NCI-H146 treated with DMSO at 0.1 percent for 48 hours (cell line): ENCODE measurements at regions not wholly inside any gene's neighbourhood (a gene's known extent, or its start where the extent isn't known, plus 50 kb on each side); places are given as distances from the start of the nearest gene placed in this dataset.

Experiments
- DNase-seq: peaks from one replicate; lab custom pipeline; 2025; ENCODE audit not compliant: unreplicated experiment; lab: John Stamatoyannopoulos, UW

DNA sequence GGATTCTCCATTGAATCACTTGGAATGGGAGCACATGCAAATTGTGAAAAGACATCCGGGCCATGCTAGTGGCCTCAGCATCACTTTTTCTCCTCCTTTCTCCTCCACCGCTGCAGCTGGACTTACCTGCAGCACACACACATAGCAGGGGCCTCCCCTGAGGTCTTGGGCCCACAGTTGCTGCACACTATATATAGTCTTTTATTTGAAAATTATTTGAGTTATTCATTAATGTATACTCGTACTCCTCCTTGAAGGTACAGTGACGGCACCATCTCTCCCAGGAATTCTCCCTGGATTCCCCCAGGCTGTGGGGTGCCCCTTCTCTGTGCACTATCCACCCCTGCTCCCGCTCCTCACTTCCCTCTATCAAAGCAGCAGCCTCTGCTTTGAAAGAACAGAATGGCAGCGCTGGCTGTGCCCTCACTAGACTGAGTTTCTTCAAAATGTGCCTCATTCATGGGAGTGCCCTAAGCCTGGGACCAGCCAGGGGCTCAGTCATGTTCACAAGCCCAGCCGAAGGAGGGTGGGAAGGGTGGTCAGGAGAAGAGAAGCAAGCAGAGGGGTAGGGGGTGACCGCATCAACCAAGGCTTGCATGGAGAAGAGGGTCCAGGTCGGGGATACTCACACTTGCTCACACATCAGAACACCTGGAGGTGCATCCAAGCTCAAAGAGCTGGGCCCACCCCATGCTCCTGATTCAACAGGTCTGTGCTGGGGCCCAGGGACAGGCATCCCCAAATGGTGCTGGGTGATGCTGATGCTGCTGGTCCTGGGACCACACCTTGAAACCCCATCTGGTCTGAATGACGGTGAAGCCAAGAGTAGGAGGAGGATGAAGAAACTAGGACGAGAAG, 156.2 kb upstream of the ZMIZ1 start:
- DNase-seq, result no peak

DNA sequence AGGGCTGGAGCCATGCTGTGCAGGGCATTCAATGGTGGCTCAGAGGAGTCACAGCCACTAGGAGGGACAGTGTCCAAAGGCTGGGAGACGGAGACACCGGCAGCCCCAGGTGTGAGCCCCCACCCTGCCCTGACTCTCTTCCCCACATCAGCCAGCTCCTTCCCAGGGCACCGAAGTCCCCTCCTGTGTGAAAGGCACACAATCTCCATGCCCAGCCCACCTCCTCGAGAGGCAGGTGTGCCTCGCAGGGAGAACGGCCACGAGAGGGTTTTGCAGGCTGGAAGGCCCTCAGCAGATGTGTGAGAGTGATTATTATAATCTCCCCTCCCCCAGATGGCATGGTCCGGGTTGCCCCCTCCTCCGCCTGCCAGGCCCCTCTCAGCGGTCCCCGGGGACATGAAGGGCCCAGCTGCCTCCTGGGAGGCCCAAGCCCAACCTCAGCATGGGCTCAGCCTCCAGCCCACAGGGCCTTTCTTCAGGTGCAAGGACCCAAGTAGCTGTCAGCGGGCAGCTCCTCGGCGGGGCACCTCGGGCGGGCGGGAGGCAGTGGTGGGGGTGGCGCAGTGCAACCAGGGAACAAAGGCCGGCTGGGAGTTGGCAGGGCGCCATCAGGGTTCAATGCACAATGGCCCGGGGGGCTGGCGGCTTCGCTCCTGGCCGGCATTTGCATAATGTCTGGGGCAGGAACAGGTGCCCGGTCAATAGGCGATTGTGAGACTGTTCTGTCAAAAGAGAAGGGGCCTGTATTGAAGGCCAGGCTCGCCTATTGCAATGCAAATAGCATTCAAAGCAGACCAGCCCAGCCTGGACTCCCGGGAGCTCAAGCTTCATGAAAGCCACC, 155.3 kb upstream of the ZMIZ1 start:
- peak; percentile 96 for DNase-seq

DNA sequence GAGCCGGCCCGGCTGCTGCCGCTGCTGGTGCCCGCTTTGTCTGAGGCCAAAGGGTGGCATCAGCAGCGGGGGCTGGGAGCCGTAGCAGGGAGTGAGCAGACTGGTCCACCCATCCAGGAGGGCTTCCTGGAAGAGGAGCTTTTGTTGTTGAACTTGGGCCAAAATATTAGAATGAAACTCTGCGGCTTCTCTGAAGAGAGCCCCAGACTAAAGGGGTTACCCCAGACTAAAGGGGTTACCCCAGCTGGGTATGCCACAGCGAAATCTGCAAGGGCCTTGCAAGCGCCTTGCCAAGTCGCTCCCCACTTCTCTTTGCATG, 154.7 kb upstream of the ZMIZ1 start:
- DNase-seq, result no peak

DNA sequence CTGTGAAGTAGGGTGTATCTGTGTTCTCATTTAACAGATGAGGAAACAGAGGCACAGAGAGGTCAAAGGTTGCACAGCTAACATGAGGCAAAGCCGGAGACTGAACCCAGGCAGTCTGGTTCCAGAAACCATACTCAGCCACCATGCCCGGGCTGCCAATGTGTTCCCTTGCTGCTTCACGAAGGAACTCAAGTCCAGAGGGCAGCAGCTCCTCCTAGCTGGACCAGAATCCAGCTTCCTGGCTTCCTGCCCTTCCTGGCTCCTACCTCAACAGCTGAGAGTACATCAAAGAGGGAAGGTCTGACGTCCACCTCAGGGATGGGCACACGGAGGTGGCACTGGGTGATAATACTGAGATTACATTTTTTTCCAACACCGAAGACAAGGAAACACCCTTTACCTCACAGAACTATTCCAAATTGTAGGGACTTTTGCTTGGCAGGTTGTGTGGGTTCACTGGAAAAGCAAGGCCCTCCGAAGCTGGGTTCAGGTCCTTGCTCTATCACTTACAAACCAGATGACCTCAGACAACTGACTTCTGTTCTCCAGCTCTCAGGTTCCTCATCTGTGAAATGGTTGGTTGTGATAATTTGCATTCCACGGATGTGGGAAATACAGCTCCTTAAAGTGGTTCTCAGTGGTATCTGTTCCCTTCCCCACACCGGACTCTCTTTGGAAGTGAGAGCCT, 154.1 kb upstream of the ZMIZ1 start:
- DNase-seq, result no peak

DNA sequence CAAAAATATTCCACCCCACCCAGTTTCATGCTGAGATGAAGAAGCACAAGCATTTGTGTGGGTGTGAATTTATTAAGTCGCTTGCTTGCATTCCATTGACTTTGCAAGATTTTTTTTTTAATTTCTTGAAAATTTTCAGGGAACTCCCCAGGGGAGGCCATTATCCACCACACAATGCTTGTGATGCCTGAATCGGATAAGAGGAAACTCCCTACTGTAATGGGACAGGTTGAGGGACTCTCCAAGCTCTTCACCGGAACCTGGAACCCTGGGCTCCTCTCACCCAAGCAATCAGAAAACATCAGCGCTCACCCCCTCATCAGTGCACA, 153.6 kb upstream of the ZMIZ1 start:
- DNase-seq, result no peak

DNA sequence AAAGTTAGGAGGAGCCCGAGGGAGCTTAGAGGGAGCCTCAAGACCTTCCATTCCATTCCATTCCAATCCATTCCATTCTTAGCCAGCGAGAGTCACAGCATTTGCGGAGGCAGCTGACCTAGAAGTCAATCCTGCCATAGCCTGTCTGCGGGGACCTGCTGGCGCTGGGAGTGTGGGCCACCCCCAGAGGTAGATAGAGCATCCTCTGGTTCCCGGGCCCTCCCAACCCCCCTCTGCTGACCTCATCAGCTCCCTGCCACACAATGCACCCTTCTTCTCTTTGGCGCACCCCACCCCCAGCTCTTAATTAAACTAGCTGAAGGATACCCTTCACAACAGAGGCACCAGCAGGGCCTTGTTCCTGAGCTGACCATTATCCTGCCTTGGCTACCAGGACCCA, 152.5 kb upstream of the ZMIZ1 start:
- no peak for DNase-seq

DNA sequence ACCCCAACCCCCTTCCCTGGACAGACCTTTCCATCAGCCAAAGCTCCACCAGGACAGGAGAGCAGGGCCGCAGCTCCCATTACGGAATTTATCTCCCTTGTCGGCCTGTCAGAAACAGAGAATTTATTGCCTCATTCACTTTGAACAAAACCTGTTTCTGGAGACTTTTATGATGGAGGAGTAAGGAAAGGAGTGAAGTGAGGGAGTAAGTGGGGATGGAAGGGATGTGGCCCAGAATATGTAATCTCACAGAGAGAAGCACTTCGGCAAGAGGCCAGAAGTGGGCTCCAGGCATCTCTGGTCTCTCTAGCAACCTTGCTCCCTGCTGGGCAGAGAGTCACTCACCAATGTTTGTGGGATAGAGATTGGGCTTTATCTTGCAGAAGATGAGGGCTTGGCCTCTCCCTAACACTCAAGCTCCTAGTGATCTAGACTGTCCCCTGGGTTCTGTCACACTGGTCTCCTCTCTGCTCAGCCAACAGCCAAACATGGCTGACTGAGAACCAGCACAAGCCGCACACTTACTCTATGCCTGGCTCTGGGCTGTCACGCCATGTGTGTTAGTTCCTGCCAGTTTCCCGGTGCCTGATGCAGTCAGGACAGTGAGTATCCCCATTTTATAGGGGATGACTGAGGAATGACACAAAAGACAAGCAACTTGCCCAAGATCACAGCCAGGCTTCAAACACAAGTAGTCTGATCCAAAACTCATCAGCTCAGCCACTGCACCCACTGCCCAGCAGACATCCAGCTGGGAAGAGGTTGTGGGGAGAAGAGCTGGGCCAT, 149.4 kb upstream of the ZMIZ1 start:
- no peak for DNase-seq

DNA sequence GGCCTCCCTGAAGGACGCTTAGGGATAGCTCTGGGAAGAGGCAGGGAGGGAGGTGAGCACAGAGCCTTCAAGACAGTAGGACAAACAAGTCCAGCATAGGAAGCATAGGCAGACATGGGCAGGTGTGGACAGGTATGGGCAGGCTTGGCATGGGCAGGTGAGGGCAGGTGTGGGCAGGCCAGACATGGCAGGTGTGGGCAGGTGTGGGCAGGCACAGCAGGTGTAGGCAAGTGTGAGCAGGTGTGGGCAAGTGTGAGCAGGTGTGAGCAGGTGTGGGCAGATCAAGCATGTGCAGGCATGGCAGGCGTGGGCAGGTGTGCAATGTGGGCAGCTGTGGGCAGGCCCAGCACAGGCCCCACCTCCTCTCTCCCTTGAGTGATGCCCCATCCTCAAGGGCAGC, 148.8 kb upstream of the ZMIZ1 start:
- DNase-seq, result no peak

DNA sequence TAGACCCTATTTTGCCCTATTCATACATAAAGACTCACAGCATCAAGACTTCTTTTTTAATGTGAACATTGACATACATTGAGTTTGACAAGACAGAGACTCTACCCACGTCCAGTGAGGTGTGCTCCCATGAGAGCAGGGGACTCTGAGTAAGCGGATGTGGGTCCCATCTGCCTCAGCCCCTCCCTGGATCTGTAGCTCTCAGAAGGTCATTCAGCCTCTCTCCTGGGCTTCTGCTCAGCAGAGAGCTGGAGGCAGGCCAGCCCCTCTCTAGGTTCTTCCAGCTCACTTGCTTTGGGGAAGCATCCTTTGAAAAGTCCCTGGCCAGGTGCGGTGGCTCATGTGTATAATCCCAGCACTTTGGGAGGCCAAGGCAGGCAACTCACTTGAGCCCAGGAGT, 146.9 kb upstream of the ZMIZ1 start:
- no peak for DNase-seq

DNA sequence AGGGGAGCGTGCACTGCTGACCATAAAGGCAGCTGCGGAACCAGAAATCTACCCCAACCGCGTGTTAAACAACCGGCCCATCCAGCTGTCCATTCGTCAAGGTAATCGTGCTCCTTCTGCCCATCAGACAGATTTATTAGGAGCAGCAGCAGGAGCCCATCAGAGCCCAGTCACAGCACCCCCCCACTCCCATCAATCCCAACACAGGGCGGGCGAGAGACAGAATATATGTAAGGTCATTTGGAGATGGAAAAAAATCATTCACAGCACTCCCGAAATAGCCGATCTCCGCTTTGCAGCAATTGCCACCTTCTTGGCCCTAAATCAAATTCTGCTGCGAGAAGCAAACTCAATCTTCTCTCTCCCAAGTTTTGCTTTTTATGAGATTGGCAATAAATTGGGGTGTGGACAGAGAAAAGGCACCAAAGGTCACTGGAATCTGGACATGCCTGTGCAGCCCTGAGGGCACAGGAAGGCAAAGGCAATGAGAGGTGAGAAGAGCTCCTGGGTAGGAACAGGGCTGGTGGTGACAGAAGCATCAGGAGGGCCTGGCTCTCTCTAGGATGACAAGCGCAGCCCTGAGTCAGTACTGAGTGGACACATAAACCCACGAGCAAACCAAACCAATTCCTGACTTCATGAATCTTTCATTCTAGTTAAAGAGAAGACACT, 145.0 kb upstream of the ZMIZ1 start:
- DNase-seq, result no peak

DNA sequence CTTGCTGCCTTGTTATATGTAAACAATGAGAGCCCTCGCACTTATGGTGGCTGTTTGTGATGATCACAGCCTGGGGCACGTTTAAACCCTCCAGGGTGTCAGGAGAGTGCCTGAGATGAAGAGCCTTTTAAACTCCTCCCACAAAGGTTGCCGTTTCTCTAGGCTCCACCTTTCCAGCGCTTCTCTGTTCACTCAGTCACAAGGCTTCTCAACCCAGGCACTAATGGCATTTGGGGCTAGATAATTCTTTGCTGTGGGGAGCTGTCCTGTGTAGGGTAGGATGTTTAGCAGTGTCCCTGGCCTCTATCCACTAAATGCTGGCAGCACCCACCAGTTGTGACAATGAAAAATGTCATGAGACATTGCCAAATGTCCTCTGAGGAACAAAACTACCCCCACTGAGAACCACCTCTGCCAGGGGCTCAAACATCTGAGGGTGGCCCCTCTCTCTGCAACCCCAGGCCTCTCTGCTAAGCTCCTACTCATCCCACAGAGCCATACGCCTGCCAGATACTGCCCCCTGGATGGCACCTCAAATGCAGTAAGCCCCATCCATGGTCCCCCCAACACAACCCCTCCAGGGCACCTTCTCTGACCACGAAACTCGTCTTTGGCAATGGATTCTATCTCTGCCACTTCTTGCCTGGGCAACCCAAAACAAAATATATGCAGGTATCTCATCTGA, 144.3 kb upstream of the ZMIZ1 start:
- DNase-seq, result no peak

DNA sequence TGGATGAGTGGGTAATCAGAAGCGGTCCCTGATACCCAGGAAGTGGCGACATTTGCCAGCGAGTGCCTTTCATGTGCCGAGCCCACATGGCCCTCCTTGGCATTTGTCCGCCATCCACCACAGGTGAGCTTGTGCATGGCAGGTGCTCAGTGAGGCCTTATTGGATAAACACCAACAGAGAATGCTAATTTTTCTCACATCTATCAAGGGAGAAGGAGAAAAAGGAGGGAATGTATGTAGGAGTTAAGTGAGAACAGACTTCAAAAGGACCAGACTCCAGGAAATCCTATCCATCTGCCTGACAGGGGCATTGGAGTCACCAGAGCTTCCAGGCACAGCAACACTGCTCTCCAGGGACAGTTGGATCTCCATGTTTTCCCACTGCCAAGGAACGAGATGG, 143.5 kb upstream of the ZMIZ1 start:
- DNase-seq, result no peak

DNA sequence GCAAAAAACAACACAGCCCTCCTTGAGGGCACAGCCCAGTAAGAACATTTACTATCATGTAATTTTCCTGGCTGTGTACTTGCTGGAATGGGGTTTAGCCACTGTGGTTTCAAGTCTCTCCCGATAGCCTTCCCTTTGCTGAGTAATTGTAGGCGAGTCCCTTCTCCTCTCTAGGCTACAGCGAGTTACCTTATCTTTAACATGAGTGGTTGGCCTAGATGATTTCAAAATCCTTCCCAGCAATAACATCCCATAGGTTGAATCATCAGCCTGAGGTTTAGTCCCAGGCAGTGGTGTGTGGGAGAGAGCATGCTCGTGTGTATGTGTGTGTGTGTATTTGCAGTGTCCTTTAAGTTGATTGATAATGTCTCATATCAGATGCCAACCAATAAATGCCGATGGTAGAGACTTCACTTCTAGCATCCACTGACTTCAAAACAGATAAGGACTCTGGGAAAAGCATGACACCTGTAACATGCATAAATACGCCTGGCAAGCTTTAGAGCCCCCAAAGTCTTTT, 142.9 kb upstream of the ZMIZ1 start:
- DNase-seq, result no peak

DNA sequence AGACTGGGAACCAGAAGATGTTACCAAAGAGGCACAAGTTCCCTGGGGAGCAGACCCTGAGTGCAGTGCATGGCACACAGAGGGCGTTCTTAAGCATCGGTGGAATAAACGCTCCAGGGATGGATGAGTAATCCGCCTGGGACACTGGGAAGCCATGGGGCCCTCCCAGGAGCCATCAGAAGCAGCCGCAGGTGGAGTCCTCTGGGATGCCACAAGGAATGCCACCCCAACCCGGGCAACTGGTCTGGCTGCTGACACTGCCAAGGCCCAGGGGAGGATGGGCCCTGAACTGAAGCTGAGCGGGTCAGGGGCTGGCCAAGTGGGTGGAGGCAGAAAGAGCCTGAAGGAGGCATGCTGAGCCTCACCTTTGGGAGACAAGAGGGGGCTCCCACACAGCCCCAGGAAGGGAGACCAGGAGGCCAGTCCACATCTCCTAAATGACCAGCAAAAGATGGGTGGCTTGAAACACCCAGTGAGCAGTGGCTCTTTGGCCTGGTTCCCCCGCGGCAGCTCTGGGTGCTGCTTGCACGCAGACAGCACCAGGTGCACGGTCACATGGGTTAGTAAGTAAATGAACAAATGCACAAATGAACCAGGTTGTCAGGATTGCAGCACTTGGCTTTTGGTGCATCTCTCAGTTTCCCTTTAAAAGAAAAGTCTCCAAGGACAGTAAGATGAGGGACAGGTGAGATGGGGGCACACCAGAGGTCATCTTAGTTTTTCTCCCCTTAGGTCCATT, 141.3 kb upstream of the ZMIZ1 start:
- DNase-seq, result no peak

DNA sequence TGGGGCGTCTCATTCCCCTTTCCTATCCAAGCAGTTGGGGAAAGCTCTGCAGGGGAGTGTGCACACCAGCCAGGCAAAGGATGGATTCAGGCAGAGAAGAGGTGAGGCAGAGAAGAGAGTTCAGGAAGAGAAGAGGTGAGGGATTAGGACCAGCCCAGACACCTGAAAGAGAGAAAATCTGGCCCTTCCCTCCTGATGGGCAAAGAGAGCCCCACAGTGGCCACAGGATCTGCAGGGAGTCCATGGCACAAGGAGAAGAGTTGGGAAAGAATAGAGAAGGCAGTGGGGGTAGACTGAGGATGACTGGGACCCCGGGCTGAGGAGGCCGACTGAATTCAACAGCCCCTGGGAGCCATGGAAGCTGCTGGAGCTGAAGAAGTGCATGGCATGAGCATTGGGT, 140.4 kb upstream of the ZMIZ1 start:
- no peak for DNase-seq

DNA sequence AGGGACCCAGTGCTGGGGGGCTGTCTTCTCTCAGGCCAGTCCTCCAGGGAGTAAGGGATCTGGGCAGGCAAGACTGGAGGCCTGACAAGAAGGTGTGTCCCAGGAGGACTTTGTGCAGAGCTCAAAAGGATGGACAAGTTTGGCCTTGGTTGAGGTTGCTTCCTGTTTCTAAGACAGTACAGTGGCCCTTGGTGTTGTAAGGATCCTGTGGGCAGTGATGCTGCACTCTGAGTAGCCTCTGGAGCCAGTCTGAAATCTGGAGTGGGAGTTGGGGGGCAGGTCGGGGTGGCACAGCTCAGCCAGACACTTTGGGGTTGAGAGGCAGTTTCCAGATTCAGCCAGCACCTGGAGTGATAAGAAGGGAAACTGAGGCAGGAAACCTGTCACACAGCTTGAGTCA, 139.2 kb upstream of the ZMIZ1 start:
- DNase-seq, result no peak

DNA sequence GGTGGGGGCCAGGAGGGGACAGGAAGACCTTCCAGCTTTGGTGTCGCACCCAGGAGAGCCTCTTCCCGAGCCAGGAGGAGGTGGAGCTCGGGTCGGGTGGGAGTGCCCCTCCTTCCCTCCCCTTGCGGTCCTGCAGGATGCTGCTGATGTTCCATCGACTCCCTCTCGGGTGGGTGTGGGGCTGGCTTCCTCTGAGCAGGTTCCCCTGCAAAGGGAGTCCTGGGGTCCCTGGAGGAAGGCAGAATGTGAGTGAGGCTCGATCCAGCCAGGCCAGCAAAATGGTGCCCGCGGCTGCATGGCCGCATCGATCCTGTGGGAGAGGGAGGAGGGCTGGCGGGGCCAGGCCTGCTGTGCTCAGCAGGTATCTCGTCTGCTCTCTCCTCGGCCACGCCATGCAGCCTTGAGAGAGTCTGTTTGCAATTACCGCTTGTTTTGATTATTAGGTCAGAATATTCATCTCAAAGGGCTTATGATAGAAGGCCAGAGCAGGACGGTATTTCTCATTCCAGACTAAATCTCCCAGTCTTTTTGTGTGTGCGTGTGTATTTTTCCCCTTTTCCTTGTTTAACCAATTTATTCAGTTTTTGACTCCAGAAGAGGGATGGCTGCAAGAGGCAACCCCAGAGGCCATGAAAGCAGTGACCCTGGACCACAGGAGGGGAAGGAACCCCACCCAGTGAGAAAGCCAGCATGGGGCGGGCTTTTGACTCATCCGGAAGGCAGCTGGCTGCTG, 137.3 kb upstream of the ZMIZ1 start:
- peak; percentile 95 for DNase-seq

DNA sequence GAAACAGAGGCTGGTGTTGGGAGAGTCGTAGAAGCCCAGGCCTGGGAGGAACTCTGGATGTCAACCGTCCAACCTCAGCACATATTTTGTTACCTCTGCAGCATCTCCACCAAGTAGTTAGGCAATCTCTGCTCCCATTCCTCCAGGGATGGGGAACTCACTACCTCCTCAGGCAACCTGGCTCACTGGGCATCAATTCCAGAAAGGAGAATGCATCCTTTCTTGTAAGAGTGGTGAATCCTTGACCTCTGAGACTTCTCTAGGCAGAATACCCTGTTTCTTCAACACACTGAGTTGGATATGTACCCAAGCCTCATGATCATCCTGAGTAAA, 136.7 kb upstream of the ZMIZ1 start:
- DNase-seq, result no peak

DNA sequence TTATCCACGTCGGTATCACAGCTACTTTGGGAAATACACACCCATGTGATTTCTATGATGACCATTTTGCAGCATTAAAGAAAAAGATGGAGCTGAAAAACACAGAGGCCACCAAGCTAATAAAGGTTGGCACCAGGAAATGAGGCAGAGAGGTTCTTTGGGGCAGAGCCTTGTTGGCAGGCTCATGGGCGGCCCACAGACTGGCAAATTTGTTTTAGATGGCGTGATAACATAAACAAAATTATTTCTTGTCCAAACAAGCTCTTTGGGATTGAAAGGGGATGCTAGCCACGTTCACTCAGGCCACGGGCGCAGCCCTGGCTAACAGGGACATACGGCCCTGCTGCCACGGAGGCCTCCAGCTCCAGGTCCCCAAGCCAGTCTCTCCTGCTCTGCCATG, 135.9 kb upstream of the ZMIZ1 start:
- no peak for DNase-seq
